Endothelial cell of umbilical vein (primary cell): ENCODE measurements at regions not wholly inside any gene's neighbourhood (a gene's known extent, or its start where the extent isn't known, plus 50 kb on each side); places are given as distances from the start of the nearest gene placed in this dataset.
A peak's percentile ranks its signal among the peaks of the same experiment; 100 is the strongest.

Experiments
- BruUV-seq: library from RNA; stranded (reverse); fragments of 400-500 nt; replicated peaks from 2 replicates; lab custom pipeline; 2021; lab: Mats Ljungman, UMichigan
- CTCF ChIA-PET: fragments of 300-600, 350-600 bp; sonication (Branson Sonifier 250); formaldehyde crosslinking; loops from one replicate; lab custom pipeline; 2021; ENCODE audit warnings: antibody characterized with exemption, inconsistent platforms; lab: Charles Lee
- POLR2A ChIA-PET: fragments of 300-600, 350-600 bp; sonication (Branson Sonifier 250); formaldehyde crosslinking; loops from one replicate; lab custom pipeline; 2021; ENCODE audit warnings: antibody characterized with exemption, inconsistent platforms; lab: Charles Lee
- DNase-seq: peaks from one replicate; pipeline ENCODE4 v3.0.0-alpha.2; 2011; ENCODE audit warnings: low read depth, low spot score
- FAIRE-seq: peaks from 2 replicates; lab custom pipeline; 2011; peaks lifted over from hg19 to GRCh38; lab: Jason Lieb, UNC
- H2AFZ ChIP-seq: 2 replicates; pipeline ENCODE4 v1.6.0; 2012; ENCODE audit warnings: low read depth, low read length, control low read depth, inconsistent platforms
- H3K27ac ChIP-seq: 2 replicates; pipeline ENCODE4 v1.5.1; 2011; ENCODE audit warnings: low read depth, mild to moderate bottlenecking, control low read depth, low read length, moderate library complexity; ENCODE audit not compliant: insufficient read depth
- H3K27me3 ChIP-seq, 2 experiments: 2 replicates each; pipeline versions ENCODE4 v1.6.0 to v1.6.1; 2011; ENCODE audit warnings: low read length in 2 of 2, mixed read lengths in 1 of 2; ENCODE audit not compliant: control insufficient read depth in 2 of 2, insufficient read depth in 2 of 2
- H3K36me3 ChIP-seq, 2 experiments: 2 replicates in 1 of 2; 3 replicates in 1 of 2; pipeline ENCODE4 v1.5.1; 2011; ENCODE audit warnings: low read length in 2 of 2, mild to moderate bottlenecking in 1 of 2, moderate library complexity in 1 of 2; ENCODE audit not compliant: control insufficient read depth in 2 of 2, insufficient read depth in 2 of 2; ENCODE audit errors: extremely low read depth in 1 of 2
- H3K4me1 ChIP-seq: 3 replicates; pipeline ENCODE4 v1.5.1; 2011; ENCODE audit warnings: mild to moderate bottlenecking, low read length; ENCODE audit not compliant: control insufficient read depth, insufficient read depth; ENCODE audit errors: extremely low read depth
- H3K4me2 ChIP-seq: 2 replicates; pipeline ENCODE4 v1.6.1; 2011; ENCODE audit warnings: low read length, control low read depth, mixed read lengths; ENCODE audit not compliant: insufficient read depth
- H3K4me3 ChIP-seq, 3 experiments: fragments of 200-600 bp in 1 of 3; sonication (generic), shearing (Covaris generic) in 1 of 3; replicated peaks in 1 of 3; 2 replicates each; pipeline ENCODE4 v1.5.1; 2011 to 2016; ENCODE audit warnings: control low read depth in 3 of 3, low read length in 3 of 3, mild to moderate bottlenecking in 2 of 3, inconsistent platforms in 1 of 3, low read depth in 1 of 3, moderate library complexity in 1 of 3; ENCODE audit not compliant: insufficient read depth in 1 of 3
- H3K79me2 ChIP-seq: 2 replicates; pipeline ENCODE4 v1.6.0; 2012; ENCODE audit warnings: low read length, inconsistent platforms; ENCODE audit not compliant: control insufficient read depth, insufficient read depth
- H3K9ac ChIP-seq: replicated peaks from 2 replicates; pipeline ENCODE3; 2011; ENCODE audit warnings: low read length, control low read depth; ENCODE audit not compliant: insufficient read depth; ENCODE audit errors: extremely low read depth
- H3K9me1 ChIP-seq: replicated peaks from 3 replicates; pipeline ENCODE4 v1.6.0; 2011; ENCODE audit warnings: mild to moderate bottlenecking, low read length; ENCODE audit not compliant: control insufficient read depth, insufficient read depth; ENCODE audit errors: extremely low read depth
- H3K9me3 ChIP-seq: replicated peaks from 2 replicates; pipeline ENCODE4 v1.5.1; 2012; ENCODE audit warnings: low read length, inconsistent platforms; ENCODE audit not compliant: control insufficient read depth, insufficient read depth
- H4K20me1 ChIP-seq: replicated peaks from 2 replicates; pipeline ENCODE3; 2011; ENCODE audit warnings: mild to moderate bottlenecking, low read length; ENCODE audit not compliant: control insufficient read depth, insufficient read depth; ENCODE audit errors: extremely low read depth
- CTCF ChIP-seq, 2 donors: IDR thresholded peaks; 1 replicate in 1 of 2; 2 replicates in 1 of 2; pipeline ENCODE4 v1.5.1; 2011; ENCODE audit warnings: low read length in 2 of 2, mild to moderate bottlenecking in 2 of 2, moderate library complexity in 2 of 2, control low read depth in 1 of 2, inconsistent platforms in 1 of 2, low read depth in 1 of 2; ENCODE audit not compliant: insufficient read depth in 1 of 2; ENCODE audit errors: extremely low read depth in 1 of 2
- EZH2 ChIP-seq: IDR thresholded peaks from 2 replicates; pipeline ENCODE4 v1.6.1; 2012; ENCODE audit warnings: borderline replicate concordance, low read depth, mild to moderate bottlenecking, moderate library complexity, low read length, inconsistent platforms; ENCODE audit not compliant: severe bottlenecking
- FOS ChIP-seq: IDR thresholded peaks from 2 replicates; pipeline ENCODE4 v1.6.1; 2011; ENCODE audit warnings: mild to moderate bottlenecking, low read length, moderate library complexity, borderline replicate concordance; ENCODE audit not compliant: insufficient read depth
- GATA2 ChIP-seq: IDR thresholded peaks from 2 replicates; pipeline ENCODE4 v1.7.0; 2011; ENCODE audit warnings: low read depth, mild to moderate bottlenecking, moderate library complexity, mixed read lengths, low read length; ENCODE audit not compliant: insufficient read length, insufficient read depth
- JUN ChIP-seq: IDR thresholded peaks from 2 replicates; pipeline ENCODE4 v1.6.1; 2011; ENCODE audit warnings: borderline replicate concordance, low read depth; ENCODE audit not compliant: insufficient read length, insufficient read depth
- MAX ChIP-seq: IDR thresholded peaks from 2 replicates; pipeline ENCODE4 v1.6.1; 2011; ENCODE audit not compliant: insufficient read depth, insufficient read length
- MYC ChIP-seq: IDR thresholded peaks from one replicate; pipeline ENCODE4 v1.6.1; 2011; ENCODE audit warnings: mild to moderate bottlenecking, low read depth, low read length
- POLR2A ChIP-seq: IDR thresholded peaks from 2 replicates; pipeline ENCODE4 v1.6.1; 2012; ENCODE audit warnings: low read depth, mild to moderate bottlenecking, control low read depth, low read length
- POLR2AphosphoS5 ChIP-seq: IDR thresholded peaks from 2 replicates; pipeline ENCODE4 v1.6.1; 2012; ENCODE audit warnings: low read depth, mild to moderate bottlenecking, control low read depth, low read length, moderate library complexity; ENCODE audit not compliant: insufficient read depth
- dilution Hi-C: fragments of 300-500 bp; cut with MboI; formaldehyde crosslinking; loops from one replicate; pipeline ENCODE4 v1.15.0; 2019; ENCODE audit warnings: low sequenced_read_pairs; ENCODE audit not compliant: extremely low pct_ligation_motif_present
- intact Hi-C: fragments of 100-400 bp; cut with micrococcal nuclease; formaldehyde crosslinking; loops from one replicate; pipeline ENCODE4 v1.10.0; 2022

- Histone ChIP-seq H3K9ac (no peak overlapping the region), H4K20me1 (no peaks in the 10 kb centered on the region), H3K4me2 (no peak overlapping the region), H3K9me3 (no peaks in the 10 kb centered on the region), H3K36me3 (no peaks in the 10 kb centered on the region), H3K27me3 (no peaks in the 10 kb centered on the region), H2AFZ (no peak overlapping the region), H3K4me1 (peaks cover 46% of the 10 kb centered on the region), H3K79me2 (no peaks in the 10 kb centered on the region), H3K27ac (no peak overlapping the region), H3K9me1 (no peaks in the 10 kb centered on the region), H3K4me3 (no peak overlapping the region)
- FAIRE-seq, result no peak
- TF ChIP-seq POLR2A, result no peak
- no peak for TF ChIP-seq GATA2
- dilution Hi-C loops (no loop called here), intact Hi-C loops (loop anchor here (1.0 kb wide), 1 partner anchor 53 kb away; no protein-coding TSS in a partner anchor)
- DNase-seq, result no peak
- no TSS peak for BruUV-seq
- CTCF ChIA-PET, result no interaction called here
- POLR2A ChIA-PET, result no interaction called here
These were observed 255.4 kb upstream of the IRF2BP2 start for GRCh38 chr1:234865171-234866006.

GRCh38 chr1:234864116-234864515 lies 254.1 kb upstream of the IRF2BP2 start:
- no peaks in the 10 kb centered on the region for H4K20me1 ChIP-seq
- dilution Hi-C loops, result no loop called here
- H3K27ac ChIP-seq, result peak overlapping the region; percentile 85
- no peaks in the 10 kb centered on the region for H3K36me3 ChIP-seq
- H3K27me3 ChIP-seq, result no peaks in the 10 kb centered on the region
- H2AFZ ChIP-seq, result no peak overlapping the region
- FAIRE-seq, result no peak
- CTCF ChIA-PET, result interaction anchor here (1.6 kb wide), 1 partner anchor 62 kb away, joined by 5 read pairs; no protein-coding TSS in a partner anchor
- no peak overlapping the region for H3K4me2 ChIP-seq
- DNase-seq, result peak; percentile 15
- H3K9ac ChIP-seq, result no peak overlapping the region
- no peaks in the 10 kb centered on the region for H3K9me1 ChIP-seq
- no peak for TF ChIP-seq POLR2AphosphoS5
- no peak for TF ChIP-seq POLR2A
- no peak for TF ChIP-seq MAX
- TF ChIP-seq EZH2, result no peak
- no peak for TF ChIP-seq JUN
- no peak for TF ChIP-seq FOS
- no peak for TF ChIP-seq CTCF (IDR thresholded peaks at IDR 0.05; ENCODE audit: extremely low read depth in 1 of 2, insufficient read depth in 1 of 2, low read depth in 1 of 2, low read length in 2 of 2)
- TF ChIP-seq GATA2, result no peak
- no peak for TF ChIP-seq MYC
- H3K79me2 ChIP-seq, result no peaks in the 10 kb centered on the region
- H3K9me3 ChIP-seq, result no peaks in the 10 kb centered on the region
- intact Hi-C loops, result loop anchor here (5.0 kb wide), 1 partner anchor 92 kb away; no protein-coding TSS in a partner anchor
- no TSS peak for BruUV-seq
- H3K4me3 ChIP-seq, result no peak overlapping the region
- POLR2A ChIA-PET, result no interaction called here
- H3K4me1 ChIP-seq, result peaks cover 46% of the 10 kb centered on the region
